Body of pancreas (tissue), 4 donors: ENCODE measurements at regions not wholly inside any gene's neighbourhood (a gene's known extent, or its start where the extent isn't known, plus 50 kb on each side); places are given as distances from the start of the nearest gene placed in this dataset.

Experiments used
- ATAC-seq: fragments of 150-250 bp; one replicate; pipeline ENCODE4 v1.9.1; 2016
- DNase-seq, 4 donors: peaks; one replicate each; pipeline ENCODE4 v3.0.0-alpha.2; 2019
- H3K27ac ChIP-seq, 4 donors: fragments of 200-600 bp; sonication (generic); 1 replicate in 3 of 4; 2 replicates in 1 of 4; pipeline versions ENCODE4 v1.5.1 to v1.6.1; 2016 to 2019; ENCODE audit warnings: mild to moderate bottlenecking in 1 of 4, mixed read lengths in 1 of 4, moderate library complexity in 1 of 4
- H3K27me3 ChIP-seq, 2 donors: fragments of 200-600 bp; sonication (generic); one replicate each; pipeline ENCODE4 v1.6.0; 2016; ENCODE audit warnings: mild to moderate bottlenecking in 1 of 2
- H3K36me3 ChIP-seq, 2 donors: fragments of 200-600 bp; sonication (generic); replicated peaks in 1 of 2; 2 replicates each; pipeline ENCODE4 v1.5.1; 2016; ENCODE audit warnings: low read depth in 2 of 2; ENCODE audit not compliant: insufficient read depth in 1 of 2
- H3K4me1 ChIP-seq: fragments of 200-600 bp; sonication (generic); one replicate; pipeline ENCODE4 v1.6.0; 2016
- H3K4me3 ChIP-seq, 2 donors: fragments of 200-600 bp; sonication (generic); 1 replicate in 1 of 2; 2 replicates in 1 of 2; pipeline ENCODE4 v1.5.1; 2016 to 2019
- H3K9me3 ChIP-seq, 3 donors: fragments of 200-600 bp; sonication (generic); 1 replicate in 2 of 3; 2 replicates in 1 of 3; pipeline ENCODE4 v1.5.1; 2016
- POLR2A ChIP-seq, 3 donors: fragments of 450-650 bp; IDR thresholded peaks; one replicate each; pipeline ENCODE4 v1.6.1; 2016; ENCODE audit warnings: antibody characterized with exemption in 3 of 3, mild to moderate bottlenecking in 2 of 3
- WGBS, 2 donors: methylation state at CpG; one replicate each; pipeline ENCODE4 v1.1.5; 2017; 5-methylcytosine and 5-hydroxymethylcytosine counted together
- intact Hi-C: fragments of 100-400 bp; cut with DNase I; formaldehyde crosslinking; loops from one replicate; pipeline ENCODE4 v1.15.1; 2023
- TF ChIP-seq, protein P1 (sequence below), 7 experiments: fragments of 450-650 bp in 4 of 7; fragments of 200-600 bp in 3 of 7; sonication (generic) in 3 of 7; IDR thresholded peaks; one replicate each; pipeline ENCODE4 v1.5.1; 2016 to 2019; ENCODE audit warnings: antibody characterized with exemption in 7 of 7

- TF ChIP-seq, protein P1, sequence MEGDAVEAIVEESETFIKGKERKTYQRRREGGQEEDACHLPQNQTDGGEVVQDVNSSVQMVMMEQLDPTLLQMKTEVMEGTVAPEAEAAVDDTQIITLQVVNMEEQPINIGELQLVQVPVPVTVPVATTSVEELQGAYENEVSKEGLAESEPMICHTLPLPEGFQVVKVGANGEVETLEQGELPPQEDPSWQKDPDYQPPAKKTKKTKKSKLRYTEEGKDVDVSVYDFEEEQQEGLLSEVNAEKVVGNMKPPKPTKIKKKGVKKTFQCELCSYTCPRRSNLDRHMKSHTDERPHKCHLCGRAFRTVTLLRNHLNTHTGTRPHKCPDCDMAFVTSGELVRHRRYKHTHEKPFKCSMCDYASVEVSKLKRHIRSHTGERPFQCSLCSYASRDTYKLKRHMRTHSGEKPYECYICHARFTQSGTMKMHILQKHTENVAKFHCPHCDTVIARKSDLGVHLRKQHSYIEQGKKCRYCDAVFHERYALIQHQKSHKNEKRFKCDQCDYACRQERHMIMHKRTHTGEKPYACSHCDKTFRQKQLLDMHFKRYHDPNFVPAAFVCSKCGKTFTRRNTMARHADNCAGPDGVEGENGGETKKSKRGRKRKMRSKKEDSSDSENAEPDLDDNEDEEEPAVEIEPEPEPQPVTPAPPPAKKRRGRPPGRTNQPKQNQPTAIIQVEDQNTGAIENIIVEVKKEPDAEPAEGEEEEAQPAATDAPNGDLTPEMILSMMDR (IDR thresholded peaks at IDR 0.05): no peak
- no peak for TF ChIP-seq POLR2A (IDR thresholded peaks at IDR 0.05)
- DNase-seq (no peak), ATAC-seq (no peak)
- intact Hi-C loops: no loop called here
- H3K27ac ChIP-seq: no peak overlapping the region
- 53 to 54% methylated on average over 3 of the region's 3 CpGs for WGBS, 2 donors
- no peaks in the 10 kb centered on the region for H3K36me3 ChIP-seq
- no peaks in the 10 kb centered on the region for H3K4me1 ChIP-seq
- H3K9me3 ChIP-seq: no peaks in the 10 kb centered on the region
- H3K4me3 ChIP-seq: no peak overlapping the region
- H3K27me3 ChIP-seq: no peaks in the 10 kb centered on the region
These were observed 115.9 kb upstream of the TWIST2 start for GRCh38 chr2:238731961-238732360.

DNA sequence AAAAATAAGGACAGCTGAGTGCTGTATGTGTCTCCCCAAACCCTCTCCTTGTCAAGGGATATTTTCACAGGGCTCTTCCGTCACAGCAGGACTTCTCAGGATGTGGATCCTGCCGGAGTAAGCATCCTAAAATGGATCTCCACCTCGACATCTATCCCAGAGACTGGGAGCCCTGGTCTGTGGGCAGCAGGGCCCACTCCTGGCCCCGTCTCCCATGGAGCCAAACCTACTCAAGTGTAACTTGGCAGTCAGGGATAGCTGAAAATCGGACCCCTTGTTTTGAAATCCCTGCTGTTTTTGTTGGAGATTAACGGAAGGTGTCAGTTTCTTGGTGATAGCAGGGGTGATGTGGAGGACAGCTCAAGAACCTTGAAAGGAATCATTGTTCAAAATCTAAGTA is 109.0 kb upstream of the TWIST2 start:
- Histone ChIP-seq H3K9me3 (no peaks in the 10 kb centered on the region), H3K36me3 (no peaks in the 10 kb centered on the region), H3K4me1 (no peaks in the 10 kb centered on the region), H3K27ac (no peak overlapping the region), H3K4me3 (no peak overlapping the region), H3K27me3 (no peaks in the 10 kb centered on the region)
- intact Hi-C loops: no loop called here
- ATAC-seq (no peak), DNase-seq (no peak)
- TF ChIP-seq, protein P1 (IDR thresholded peaks at IDR 0.05): no peak
- no peak for TF ChIP-seq POLR2A (IDR thresholded peaks at IDR 0.05)
- 51 to 63% methylated on average over 6 of the region's 6 CpGs for WGBS, 2 donors

DNA sequence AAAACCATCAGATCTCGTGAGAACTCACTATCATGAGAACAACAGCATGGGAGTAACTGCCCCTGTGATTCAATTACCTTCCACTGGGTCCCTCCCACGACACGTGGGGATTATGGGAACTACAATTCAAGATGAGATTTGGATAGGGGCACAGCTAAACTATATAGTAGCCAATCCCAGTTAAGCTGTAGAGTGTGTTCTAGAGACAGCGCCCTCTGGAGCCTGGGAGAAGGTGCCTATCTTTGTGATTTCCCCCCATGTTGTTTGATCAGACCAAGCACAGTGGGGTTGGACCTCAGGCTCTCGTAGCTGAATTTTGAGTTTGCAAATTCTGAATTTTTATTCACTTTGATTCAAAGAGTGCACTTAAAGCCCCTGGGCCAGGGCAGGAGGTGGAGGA is 108.2 kb upstream of the TWIST2 start:
- Histone ChIP-seq H3K4me1 (no peaks in the 10 kb centered on the region), H3K27ac (no peak overlapping the region), H3K27me3 (no peaks in the 10 kb centered on the region), H3K36me3 (no peaks in the 10 kb centered on the region), H3K9me3 (no peaks in the 10 kb centered on the region), H3K4me3 (no peak overlapping the region)
- WGBS, 2 donors: 64 to 74% methylated on average over 5 of the region's 5 CpGs
- TF ChIP-seq, protein P1 (IDR thresholded peaks at IDR 0.05): no peak
- TF ChIP-seq POLR2A (IDR thresholded peaks at IDR 0.05): no peak
- intact Hi-C loops: no loop called here
- ATAC-seq (no peak), DNase-seq (no peak)

DNA sequence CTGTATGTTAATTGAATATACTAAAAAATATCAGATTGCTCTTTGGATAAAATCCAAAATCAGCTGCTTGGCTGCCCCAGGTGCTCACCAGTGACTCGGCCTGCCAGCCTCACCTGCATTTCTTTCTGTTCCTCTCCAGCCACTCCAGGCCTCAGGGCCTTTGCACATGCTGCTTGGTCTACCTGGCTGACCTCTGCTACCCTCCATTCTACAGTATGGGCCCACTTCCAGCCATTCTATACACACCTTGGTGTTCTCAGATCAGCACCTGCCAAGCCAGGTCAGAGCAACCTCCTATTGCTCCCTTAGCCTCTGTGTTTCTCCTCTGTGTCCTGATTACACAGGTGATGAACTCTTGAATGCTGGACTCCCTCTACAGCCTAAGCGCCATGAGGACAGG is 106.6 kb upstream of the TWIST2 start:
- Histone ChIP-seq H3K4me1 (no peaks in the 10 kb centered on the region), H3K4me3 (no peak overlapping the region), H3K27me3 (no peaks in the 10 kb centered on the region), H3K9me3 (no peaks in the 10 kb centered on the region), H3K36me3 (no peaks in the 10 kb centered on the region), H3K27ac (no peak overlapping the region)
- DNase-seq (no peak), ATAC-seq (no peak)
- TF ChIP-seq, protein P1 (IDR thresholded peaks at IDR 0.05): no peak
- no peak for TF ChIP-seq POLR2A (IDR thresholded peaks at IDR 0.05)
- 70 to 79% methylated on average over 2 of the region's 2 CpGs for WGBS, 2 donors
- intact Hi-C loops: no loop called here

- Histone ChIP-seq H3K27me3 (no peaks in the 10 kb centered on the region), H3K4me1 (no peaks in the 10 kb centered on the region), H3K27ac (no peak overlapping the region), H3K9me3 (no peaks in the 10 kb centered on the region), H3K36me3 (no peaks in the 10 kb centered on the region), H3K4me3 (no peak overlapping the region)
- ATAC-seq: no peak
- DNase-seq: no peak
- 37 to 60% methylated on average over 3 of the region's 3 CpGs for WGBS, 2 donors
- TF ChIP-seq POLR2A (IDR thresholded peaks at IDR 0.05): no peak
- TF ChIP-seq, protein P1 (IDR thresholded peaks at IDR 0.05): no peak
- intact Hi-C loops: no loop called here
These were observed 105.8 kb upstream of the TWIST2 start for GRCh38 chr2:238742066-238742465.
